ENCODE measurements at regions not wholly inside any gene's neighbourhood (a gene's known extent, or its start where the extent isn't known, plus 50 kb on each side); places are given as distances from the start of the nearest gene placed in this dataset.

DNA sequence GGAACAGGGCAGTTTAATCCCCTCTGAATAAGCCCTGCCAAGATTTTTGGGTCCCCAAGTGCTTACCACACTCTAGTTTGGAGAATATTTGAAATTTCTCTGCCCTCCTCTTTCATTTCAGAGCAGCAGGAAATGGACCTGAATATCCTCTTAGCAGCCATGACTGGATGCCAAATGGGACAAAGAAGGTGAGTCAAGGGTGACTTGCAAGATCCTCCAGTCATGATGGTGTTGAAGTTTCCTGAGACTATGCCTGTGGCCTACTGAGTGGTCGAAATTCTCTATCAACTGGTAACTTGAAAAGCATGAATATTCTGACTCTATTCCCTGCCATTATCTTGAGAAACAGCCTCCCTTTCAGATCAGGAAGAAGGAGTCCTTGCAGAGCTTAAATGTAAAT, 1674.7 kb upstream of the SEL1L start:
- no peaks in the 10 kb centered on the region for H3K27me3 ChIP-seq (ENCODE audit: control insufficient read depth in 2 of 2, insufficient read depth in 2 of 2, low read length in 2 of 2)
- TF ChIP-seq FOS (IDR thresholded peaks at IDR 0.05; ENCODE audit: borderline replicate concordance, insufficient read depth, low read length) = no peak
- TF ChIP-seq, protein P1, sequence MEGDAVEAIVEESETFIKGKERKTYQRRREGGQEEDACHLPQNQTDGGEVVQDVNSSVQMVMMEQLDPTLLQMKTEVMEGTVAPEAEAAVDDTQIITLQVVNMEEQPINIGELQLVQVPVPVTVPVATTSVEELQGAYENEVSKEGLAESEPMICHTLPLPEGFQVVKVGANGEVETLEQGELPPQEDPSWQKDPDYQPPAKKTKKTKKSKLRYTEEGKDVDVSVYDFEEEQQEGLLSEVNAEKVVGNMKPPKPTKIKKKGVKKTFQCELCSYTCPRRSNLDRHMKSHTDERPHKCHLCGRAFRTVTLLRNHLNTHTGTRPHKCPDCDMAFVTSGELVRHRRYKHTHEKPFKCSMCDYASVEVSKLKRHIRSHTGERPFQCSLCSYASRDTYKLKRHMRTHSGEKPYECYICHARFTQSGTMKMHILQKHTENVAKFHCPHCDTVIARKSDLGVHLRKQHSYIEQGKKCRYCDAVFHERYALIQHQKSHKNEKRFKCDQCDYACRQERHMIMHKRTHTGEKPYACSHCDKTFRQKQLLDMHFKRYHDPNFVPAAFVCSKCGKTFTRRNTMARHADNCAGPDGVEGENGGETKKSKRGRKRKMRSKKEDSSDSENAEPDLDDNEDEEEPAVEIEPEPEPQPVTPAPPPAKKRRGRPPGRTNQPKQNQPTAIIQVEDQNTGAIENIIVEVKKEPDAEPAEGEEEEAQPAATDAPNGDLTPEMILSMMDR (IDR thresholded peaks at IDR 0.05; ENCODE audit: extremely low read depth in 1 of 2, insufficient read depth in 1 of 2, low read depth in 1 of 2, low read length in 2 of 2) = no peak
- no peak for TF ChIP-seq GATA2 (IDR thresholded peaks at IDR 0.05; ENCODE audit: insufficient read depth, insufficient read length, low read depth, low read length)
- TF ChIP-seq EZH2 (IDR thresholded peaks at IDR 0.05; ENCODE audit: borderline replicate concordance, low read depth, low read length, severe bottlenecking) = no peak
- TF ChIP-seq JUN (IDR thresholded peaks at IDR 0.05; ENCODE audit: borderline replicate concordance, insufficient read depth, insufficient read length, low read depth) = no peak
- no peak for TF ChIP-seq POLR2A (IDR thresholded peaks at IDR 0.05; ENCODE audit: low read depth, low read length)
- no peak for TF ChIP-seq MAX (IDR thresholded peaks at IDR 0.05; ENCODE audit: insufficient read depth, insufficient read length)
- TF ChIP-seq POLR2AphosphoS5 (IDR thresholded peaks at IDR 0.05; ENCODE audit: insufficient read depth, low read depth, low read length) = no peak
- no peak for TF ChIP-seq MYC (IDR thresholded peaks at IDR 0.05; ENCODE audit: low read depth, low read length)
- no peaks in the 10 kb centered on the region for H3K4me1 ChIP-seq (ENCODE audit: control insufficient read depth, extremely low read depth, insufficient read depth, low read length)
- no peak overlapping the region for H3K4me2 ChIP-seq (ENCODE audit: insufficient read depth, low read length)
- H3K9me1 ChIP-seq (replicated peaks; ENCODE audit: control insufficient read depth, extremely low read depth, insufficient read depth, low read length) = no peaks in the 10 kb centered on the region
- H3K4me3 ChIP-seq (replicated peaks in 1 of 3; ENCODE audit: insufficient read depth in 1 of 3, low read depth in 1 of 3, low read length in 3 of 3) = no peak overlapping the region
- no peaks in the 10 kb centered on the region for H4K20me1 ChIP-seq (replicated peaks; ENCODE audit: control insufficient read depth, extremely low read depth, insufficient read depth, low read length)
- ChIA-PET POLR2A (no interaction called here), CTCF (no interaction called here)
- dilution Hi-C loops (cut with MboI; ENCODE audit: extremely low pct_ligation_motif_present, low sequenced_read_pairs) (no loop called here), intact Hi-C loops (cut with micrococcal nuclease) (no loop called here)
- H3K9me3 ChIP-seq (replicated peaks; ENCODE audit: control insufficient read depth, insufficient read depth, low read length) = no peaks in the 10 kb centered on the region
- no peak overlapping the region for H3K27ac ChIP-seq (ENCODE audit: insufficient read depth, low read depth, low read length)
- DNase-seq (ENCODE audit: low read depth, low spot score) (no peak), FAIRE-seq (no peak)
- BruUV-seq (replicated peaks) = no TSS peak
- H3K36me3 ChIP-seq (ENCODE audit: control insufficient read depth in 2 of 2, extremely low read depth in 1 of 2, insufficient read depth in 2 of 2, low read length in 2 of 2) = no peaks in the 10 kb centered on the region
- H3K9ac ChIP-seq (replicated peaks; ENCODE audit: extremely low read depth, insufficient read depth, low read length) = no peak overlapping the region
- H3K79me2 ChIP-seq (ENCODE audit: control insufficient read depth, insufficient read depth, low read length) = no peaks in the 10 kb centered on the region
- H2AFZ ChIP-seq (ENCODE audit: low read depth, low read length) = no peak overlapping the region
